ENCODE measurements at regions not wholly inside any gene's neighbourhood (a gene's known extent, or its start where the extent isn't known, plus 50 kb on each side); places are given as distances from the start of the nearest gene placed in this dataset.

- H3K36me3 ChIP-seq = no peaks in the 10 kb centered on the region
- peak in 1 of 3 donors; percentile 55 for DNase-seq
- no peak overlapping the region for H3K4me3 ChIP-seq
- no peaks in the 10 kb centered on the region for H3K27me3 ChIP-seq
- no peaks in the 10 kb centered on the region for H3K4me1 ChIP-seq
- TF ChIP-seq POLR2A (IDR thresholded peaks at IDR 0.05) = no peak
- TF ChIP-seq CTCF (IDR thresholded peaks at IDR 0.05) = peak in 2 of 6 experiments; percentile 69 to 76
- H3K27ac ChIP-seq = no peak overlapping the region
- H3K9me3 ChIP-seq = peaks cover 0 to under 1% (median 0%) of the 10 kb centered on the region in 4 donors
These were observed 411.8 kb upstream of the DAB1 start for GRCh38 chr1:57835620-57836019.

GRCh38 chr1:57833296-57833695, 409.4 kb upstream of the DAB1 start:
- Histone ChIP-seq H3K9me3 (no peaks in the 10 kb centered on the region), H3K4me1 (no peaks in the 10 kb centered on the region), H3K36me3 (no peaks in the 10 kb centered on the region), H3K4me3 (no peak overlapping the region), H3K27me3 (no peaks in the 10 kb centered on the region), H3K27ac (no peak overlapping the region)
- TF ChIP-seq CTCF (IDR thresholded peaks at IDR 0.05) (no peak), POLR2A (IDR thresholded peaks at IDR 0.05) (no peak)
- DNase-seq = no peak

GRCh38 chr1:57832612-57833011, 408.8 kb upstream of the DAB1 start:
- Histone ChIP-seq H3K27ac (no peak overlapping the region), H3K4me1 (no peaks in the 10 kb centered on the region), H3K36me3 (no peaks in the 10 kb centered on the region), H3K9me3 (no peaks in the 10 kb centered on the region), H3K27me3 (no peaks in the 10 kb centered on the region), H3K4me3 (no peak overlapping the region)
- no peak for TF ChIP-seq CTCF (IDR thresholded peaks at IDR 0.05)
- TF ChIP-seq POLR2A (IDR thresholded peaks at IDR 0.05) = no peak
- DNase-seq = no peak

- no peaks in the 10 kb centered on the region for H3K36me3 ChIP-seq
- H3K4me1 ChIP-seq = no peaks in the 10 kb centered on the region
- H3K27ac ChIP-seq = no peak overlapping the region
- no peak for DNase-seq
- no peaks in the 10 kb centered on the region for H3K9me3 ChIP-seq
- H3K27me3 ChIP-seq = no peaks in the 10 kb centered on the region
- TF ChIP-seq POLR2A (IDR thresholded peaks at IDR 0.05) = no peak
- TF ChIP-seq CTCF (IDR thresholded peaks at IDR 0.05) = no peak
- no peak overlapping the region for H3K4me3 ChIP-seq
These were observed 407.8 kb upstream of the DAB1 start for GRCh38 chr1:57831624-57832023.

- H3K9me3 ChIP-seq = no peaks in the 10 kb centered on the region
- no peaks in the 10 kb centered on the region for H3K4me1 ChIP-seq
- no peak overlapping the region for H3K27ac ChIP-seq
- TF ChIP-seq CTCF (IDR thresholded peaks at IDR 0.05) (no peak), POLR2A (IDR thresholded peaks at IDR 0.05) (no peak)
- H3K27me3 ChIP-seq = no peaks in the 10 kb centered on the region
- no peak for DNase-seq
- no peaks in the 10 kb centered on the region for H3K36me3 ChIP-seq
- no peak overlapping the region for H3K4me3 ChIP-seq
These were observed 402.7 kb upstream of the DAB1 start for GRCh38 chr1:57826535-57826934.

GRCh38 chr1:57824535-57824934, 400.7 kb upstream of the DAB1 start:
- H3K9me3 ChIP-seq = no peaks in the 10 kb centered on the region
- H3K27me3 ChIP-seq = no peaks in the 10 kb centered on the region
- TF ChIP-seq CTCF (IDR thresholded peaks at IDR 0.05) (no peak), POLR2A (IDR thresholded peaks at IDR 0.05) (no peak)
- DNase-seq = no peak
- no peaks in the 10 kb centered on the region for H3K36me3 ChIP-seq
- no peak overlapping the region for H3K27ac ChIP-seq
- no peaks in the 10 kb centered on the region for H3K4me1 ChIP-seq
- no peak overlapping the region for H3K4me3 ChIP-seq

All from Peyer's patch (tissue), 4 donors.